Muscle layer of duodenum (tissue), 2 donors: ENCODE measurements at regions not wholly inside any gene's neighbourhood (a gene's known extent, or its start where the extent isn't known, plus 50 kb on each side); places are given as distances from the start of the nearest gene placed in this dataset.

ENCODE experiments used
- H3K27ac ChIP-seq: one replicate; pipeline ENCODE4 v1.7.0; 2013; ENCODE audit warnings: mild to moderate bottlenecking, low read length
- H3K27me3 ChIP-seq: one replicate; pipeline ENCODE4 v1.7.0; 2013; ENCODE audit warnings: low read depth, mild to moderate bottlenecking, control low read depth, low read length
- H3K36me3 ChIP-seq, 2 donors: one replicate each; pipeline ENCODE4 v1.7.0; 2013; ENCODE audit warnings: low read length in 2 of 2, control low read depth in 1 of 2, mild to moderate bottlenecking in 1 of 2; ENCODE audit not compliant: insufficient read depth in 2 of 2, control insufficient read depth in 1 of 2
- H3K4me1 ChIP-seq, 2 donors: one replicate each; pipeline ENCODE4 v1.7.0; 2013; ENCODE audit warnings: low read length in 2 of 2, mild to moderate bottlenecking in 2 of 2, control low read depth in 1 of 2, moderate library complexity in 1 of 2; ENCODE audit not compliant: insufficient read depth in 2 of 2, control insufficient read depth in 1 of 2
- H3K4me3 ChIP-seq, 2 donors: one replicate each; pipeline ENCODE4 v1.7.0; 2013; ENCODE audit warnings: low read length in 2 of 2, low read depth in 1 of 2, mild to moderate bottlenecking in 1 of 2
- H3K9me3 ChIP-seq, 2 donors: one replicate each; pipeline ENCODE4 v1.7.0; 2013; ENCODE audit warnings: low read length in 2 of 2, control low read depth in 1 of 2, mild to moderate bottlenecking in 1 of 2; ENCODE audit not compliant: control insufficient read depth in 1 of 2
- donor health status: healthy.

- Histone ChIP-seq H3K4me3 (no peak overlapping the region), H3K4me1 (peaks cover 0 to 12% of the 10 kb centered on the region in 2 donors), H3K9me3 (no peaks in the 10 kb centered on the region), H3K36me3 (no peaks in the 10 kb centered on the region), H3K27me3 (peaks cover 5% of the 10 kb centered on the region), H3K27ac (no peak overlapping the region)
Observed at GRCh38 chr1:50335036-50335435, 88.2 kb downstream of the DMRTA2 start.

GRCh38 chr1:50333595-50333974 is 89.7 kb downstream of the DMRTA2 start:
- peak overlapping the region; percentile 43 to 63 for H3K4me3 ChIP-seq
- H3K27ac ChIP-seq = no peak overlapping the region
- H3K36me3 ChIP-seq = no peaks in the 10 kb centered on the region
- H3K27me3 ChIP-seq = peaks cover 5% of the 10 kb centered on the region
- H3K4me1 ChIP-seq = peaks cover 0 to 12% of the 10 kb centered on the region in 2 donors
- no peaks in the 10 kb centered on the region for H3K9me3 ChIP-seq

GRCh38 chr1:50332941-50333594 is 90.2 kb downstream of the DMRTA2 start:
- Histone ChIP-seq H3K27me3 (peaks cover 5% of the 10 kb centered on the region), H3K9me3 (no peaks in the 10 kb centered on the region), H3K4me3 (peak overlapping the region; percentile 43 to 63), H3K27ac (no peak overlapping the region), H3K36me3 (no peaks in the 10 kb centered on the region), H3K4me1 (peaks cover 0 to 12% of the 10 kb centered on the region in 2 donors)

GRCh38 chr1:50329332-50329932 is 93.8 kb downstream of the DMRTA2 start:
- Histone ChIP-seq H3K36me3 (no peaks in the 10 kb centered on the region), H3K4me1 (peaks cover 0 to 12% of the 10 kb centered on the region in 2 donors), H3K27ac (no peak overlapping the region), H3K4me3 (no peak overlapping the region), H3K27me3 (peaks cover 2% of the 10 kb centered on the region), H3K9me3 (no peaks in the 10 kb centered on the region)

- H3K4me1 ChIP-seq = peaks cover 0 to 8% of the 10 kb centered on the region in 2 donors
- no peak overlapping the region for H3K27ac ChIP-seq
- H3K9me3 ChIP-seq = no peaks in the 10 kb centered on the region
- H3K36me3 ChIP-seq = no peaks in the 10 kb centered on the region
- H3K27me3 ChIP-seq = no peaks in the 10 kb centered on the region
- no peak overlapping the region for H3K4me3 ChIP-seq
Observed at GRCh38 chr1:50328552-50328951, 94.7 kb downstream of the DMRTA2 start.

GRCh38 chr1:50326026-50326425 is 97.2 kb downstream of the DMRTA2 start:
- no peaks in the 10 kb centered on the region for H3K27me3 ChIP-seq
- H3K4me1 ChIP-seq = no peaks in the 10 kb centered on the region
- H3K4me3 ChIP-seq = no peak overlapping the region
- H3K36me3 ChIP-seq = no peaks in the 10 kb centered on the region
- no peak overlapping the region for H3K27ac ChIP-seq
- no peaks in the 10 kb centered on the region for H3K9me3 ChIP-seq

GRCh38 chr1:50322579-50322978 is 100.7 kb downstream of the DMRTA2 start:
- H3K36me3 ChIP-seq = no peaks in the 10 kb centered on the region
- no peak overlapping the region for H3K4me3 ChIP-seq

GRCh38 chr1:50318428-50318827 is 104.8 kb downstream of the DMRTA2 start:
- Histone ChIP-seq H3K4me3 (no peak overlapping the region), H3K36me3 (no peaks in the 10 kb centered on the region), H3K27me3 (no peaks in the 10 kb centered on the region), H3K9me3 (no peaks in the 10 kb centered on the region), H3K27ac (no peak overlapping the region), H3K4me1 (no peaks in the 10 kb centered on the region)

More at GRCh38 chr1:50322579-50322978, 100.7 kb downstream of the DMRTA2 start:
- Histone ChIP-seq H3K4me1 (no peaks in the 10 kb centered on the region), H3K27me3 (no peaks in the 10 kb centered on the region), H3K27ac (no peak overlapping the region), H3K9me3 (no peaks in the 10 kb centered on the region)

GRCh38 chr1:50308878-50309277 is 114.4 kb downstream of the DMRTA2 start:
- Histone ChIP-seq H3K27ac (no peak overlapping the region), H3K27me3 (no peaks in the 10 kb centered on the region), H3K36me3 (no peaks in the 10 kb centered on the region)

GRCh38 chr1:50305808-50306207 is 117.4 kb downstream of the DMRTA2 start:
- H3K4me1 ChIP-seq = no peaks in the 10 kb centered on the region
- H3K27me3 ChIP-seq = no peaks in the 10 kb centered on the region
- H3K36me3 ChIP-seq = no peaks in the 10 kb centered on the region
- H3K9me3 ChIP-seq = no peaks in the 10 kb centered on the region
- H3K4me3 ChIP-seq = no peak overlapping the region
- H3K27ac ChIP-seq = no peak overlapping the region

More at GRCh38 chr1:50308878-50309277, 114.4 kb downstream of the DMRTA2 start:
- no peaks in the 10 kb centered on the region for H3K4me1 ChIP-seq
- H3K9me3 ChIP-seq = no peaks in the 10 kb centered on the region
- H3K4me3 ChIP-seq = no peak overlapping the region

- no peak overlapping the region for H3K27ac ChIP-seq
- no peak overlapping the region for H3K4me3 ChIP-seq
- no peaks in the 10 kb centered on the region for H3K4me1 ChIP-seq
- no peaks in the 10 kb centered on the region for H3K9me3 ChIP-seq
- no peaks in the 10 kb centered on the region for H3K36me3 ChIP-seq
- no peaks in the 10 kb centered on the region for H3K27me3 ChIP-seq
Observed at GRCh38 chr1:50300297-50300696, 122.9 kb downstream of the DMRTA2 start.

GRCh38 chr1:50295566-50295965 is 127.7 kb downstream of the DMRTA2 start:
- H3K9me3 ChIP-seq = no peaks in the 10 kb centered on the region
- H3K4me3 ChIP-seq = no peak overlapping the region
- H3K27ac ChIP-seq = no peak overlapping the region
- H3K27me3 ChIP-seq = no peaks in the 10 kb centered on the region
- H3K36me3 ChIP-seq = no peaks in the 10 kb centered on the region
- H3K4me1 ChIP-seq = no peaks in the 10 kb centered on the region
